Mesenchymal stem cell (in vitro differentiated cells and primary cell): ENCODE measurements at regions not wholly inside any gene's neighbourhood (a gene's known extent, or its start where the extent isn't known, plus 50 kb on each side); places are given as distances from the start of the nearest gene placed in this dataset.

ENCODE experiments used
- DNase-seq: peaks from one replicate; pipeline ENCODE4 v3.0.0-alpha.2; 2013
- H2AFZ ChIP-seq: one replicate; pipeline ENCODE4 v1.6.1; 2013; ENCODE audit warnings: low read depth, mild to moderate bottlenecking, control low read depth, inconsistent platforms, low read length, moderate library complexity
- H2AK5ac ChIP-seq: 2 replicates; pipeline ENCODE4 v1.6.1; 2013; ENCODE audit warnings: low read length, moderate library complexity, mild to moderate bottlenecking, inconsistent platforms; ENCODE audit not compliant: severe bottlenecking
- H2BK120ac ChIP-seq: one replicate; pipeline ENCODE4 v1.6.1; 2013; ENCODE audit warnings: low read depth, mild to moderate bottlenecking, inconsistent platforms, low read length, moderate library complexity
- H2BK12ac ChIP-seq, 2 experiments: one replicate each; pipeline ENCODE4 v1.6.1; 2013; ENCODE audit warnings: inconsistent platforms in 2 of 2, low read length in 2 of 2, mild to moderate bottlenecking in 2 of 2, moderate library complexity in 2 of 2, control low read depth in 1 of 2
- H2BK15ac ChIP-seq: one replicate; pipeline ENCODE4 v1.6.1; 2013; ENCODE audit warnings: mild to moderate bottlenecking, low read depth, inconsistent platforms; ENCODE audit not compliant: poor library complexity, severe bottlenecking
- H2BK5ac ChIP-seq: 2 replicates; pipeline ENCODE4 v1.6.1; 2013; ENCODE audit warnings: low read depth, mild to moderate bottlenecking, low read length, control low read depth, inconsistent platforms; ENCODE audit not compliant: poor library complexity, severe bottlenecking
- H3K14ac ChIP-seq, 2 experiments: one replicate each; pipeline ENCODE4 v1.6.1; 2013; ENCODE audit warnings: inconsistent platforms in 2 of 2, low read length in 2 of 2, control low read depth in 1 of 2, mild to moderate bottlenecking in 1 of 2, moderate library complexity in 1 of 2
- H3K18ac ChIP-seq, 2 experiments: one replicate each; pipeline ENCODE4 v1.6.1; 2013; ENCODE audit warnings: inconsistent platforms in 2 of 2, low read length in 2 of 2, control low read depth in 1 of 2, low read depth in 1 of 2, mild to moderate bottlenecking in 1 of 2
- H3K23ac ChIP-seq, 2 experiments: one replicate each; pipeline ENCODE4 v1.6.1; 2013; ENCODE audit warnings: inconsistent platforms in 2 of 2, low read length in 2 of 2, mild to moderate bottlenecking in 2 of 2, moderate library complexity in 2 of 2, control low read depth in 1 of 2
- H3K27ac ChIP-seq: 2 replicates; pipeline ENCODE4 v1.5.1; 2013; ENCODE audit warnings: mild to moderate bottlenecking, moderate library complexity, low read length, control low read depth, inconsistent platforms; ENCODE audit not compliant: poor library complexity, severe bottlenecking
- H3K27me3 ChIP-seq, 2 experiments: 2 replicates each; pipeline versions ENCODE4 v1.6.1 to v1.7.0; 2013; ENCODE audit warnings: low read length in 2 of 2, mild to moderate bottlenecking in 2 of 2, moderate library complexity in 2 of 2, control low read depth in 1 of 2, inconsistent platforms in 1 of 2; ENCODE audit not compliant: control insufficient read depth in 1 of 2, insufficient read depth in 1 of 2
- H3K36me3 ChIP-seq, 2 experiments: 2 replicates each; pipeline versions ENCODE4 v1.6.1 to v1.7.0; 2013; ENCODE audit warnings: low read length in 2 of 2, control low read depth in 1 of 2, inconsistent platforms in 1 of 2, low read depth in 1 of 2, mild to moderate bottlenecking in 1 of 2; ENCODE audit not compliant: insufficient read depth in 2 of 2, control insufficient read depth in 1 of 2
- H3K4ac ChIP-seq, 2 experiments: one replicate each; pipeline ENCODE4 v1.6.1; 2013; ENCODE audit warnings: inconsistent platforms in 2 of 2, low read length in 2 of 2, mild to moderate bottlenecking in 2 of 2, moderate library complexity in 2 of 2, control low read depth in 1 of 2, low read depth in 1 of 2
- H3K4me1 ChIP-seq: 2 replicates; pipeline ENCODE4 v1.6.1; 2013; ENCODE audit warnings: low read depth, low read length, control low read depth; ENCODE audit not compliant: control insufficient read depth, insufficient read depth
- H3K4me2 ChIP-seq: 2 replicates; pipeline ENCODE4 v1.6.1; 2013; ENCODE audit warnings: low read length, mild to moderate bottlenecking, inconsistent platforms; ENCODE audit not compliant: poor library complexity, severe bottlenecking
- H3K4me3 ChIP-seq, 2 experiments: 2 replicates each; pipeline versions ENCODE4 v1.5.1 to v1.7.0; 2013; ENCODE audit warnings: low read length in 2 of 2, mild to moderate bottlenecking in 2 of 2, control low read depth in 1 of 2, low read depth in 1 of 2; ENCODE audit not compliant: insufficient read depth in 1 of 2
- H3K79me1 ChIP-seq: replicated peaks from 2 replicates; pipeline ENCODE4 v1.6.1; 2013; ENCODE audit warnings: mild to moderate bottlenecking, control low read depth, low read length, inconsistent platforms; ENCODE audit not compliant: poor library complexity, severe bottlenecking
- H3K9ac ChIP-seq: 2 replicates; pipeline ENCODE4 v1.7.0; 2013; ENCODE audit warnings: mild to moderate bottlenecking, low read length, moderate library complexity
- H3K9me3 ChIP-seq: 2 replicates; pipeline ENCODE4 v1.7.0; 2013; ENCODE audit warnings: mild to moderate bottlenecking, low read length; ENCODE audit not compliant: control insufficient read depth
- H4K8ac ChIP-seq: one replicate; pipeline ENCODE4 v1.6.1; 2013; ENCODE audit warnings: inconsistent platforms, mild to moderate bottlenecking, low read length, moderate library complexity
- H4K91ac ChIP-seq: one replicate; pipeline ENCODE4 v1.6.1; 2013; ENCODE audit warnings: mild to moderate bottlenecking, low read length, inconsistent platforms
- WGBS: methylation state at CpG from one replicate; pipeline ENCODE4 v1.1.7; 2013; ENCODE audit warnings: mixed read lengths; 5-methylcytosine and 5-hydroxymethylcytosine counted together

GRCh38 chr7:142447762-142448161, 189.9 kb upstream of the PRSS58 start:
- 40% methylated on average over 1 of the region's 2 CpGs for WGBS
- H3K4me1 ChIP-seq = peaks cover 2% of the 10 kb centered on the region
- no peak overlapping the region for H3K9ac ChIP-seq
- no peak overlapping the region for H2AK5ac ChIP-seq
- no peak overlapping the region for H3K4me2 ChIP-seq
- H2BK120ac ChIP-seq = no peak overlapping the region
- H3K4ac ChIP-seq = no peak overlapping the region
- H3K4me3 ChIP-seq = no peak overlapping the region
- H3K23ac ChIP-seq = no peak overlapping the region
- H3K9me3 ChIP-seq = no peaks in the 10 kb centered on the region
- no peak overlapping the region for H2BK12ac ChIP-seq
- H4K8ac ChIP-seq = no peak overlapping the region
- DNase-seq = no peak
- H2BK5ac ChIP-seq = no peak overlapping the region
- peaks cover 0 to 1% of the 10 kb centered on the region in 2 experiments for H3K27me3 ChIP-seq
- H2AFZ ChIP-seq = no peak overlapping the region
- H4K91ac ChIP-seq = no peak overlapping the region
- H3K79me1 ChIP-seq = no peaks in the 10 kb centered on the region
- no peaks in the 10 kb centered on the region for H3K36me3 ChIP-seq
- H3K27ac ChIP-seq = no peak overlapping the region
- no peak overlapping the region for H2BK15ac ChIP-seq
- H3K18ac ChIP-seq = no peak overlapping the region
- H3K14ac ChIP-seq = no peak overlapping the region

GRCh38 chr7:142445019-142445686, 187.3 kb upstream of the PRSS58 start:
- peaks cover 5% of the 10 kb centered on the region for H3K4me1 ChIP-seq
- no peaks in the 10 kb centered on the region for H3K36me3 ChIP-seq
- no peak overlapping the region for H2AFZ ChIP-seq
- H4K91ac ChIP-seq = no peak overlapping the region
- H3K14ac ChIP-seq = no peak overlapping the region
- H3K9me3 ChIP-seq = no peaks in the 10 kb centered on the region
- no peak overlapping the region for H4K8ac ChIP-seq
- H2BK5ac ChIP-seq = no peak overlapping the region
- H2BK12ac ChIP-seq = no peak overlapping the region
- no peaks in the 10 kb centered on the region for H3K27me3 ChIP-seq
- no peak overlapping the region for H2AK5ac ChIP-seq
- no peak overlapping the region for H2BK120ac ChIP-seq
- H3K27ac ChIP-seq = no peak overlapping the region
- no peak overlapping the region for H2BK15ac ChIP-seq
- no peak overlapping the region for H3K4me3 ChIP-seq
- no peak overlapping the region for H3K9ac ChIP-seq
- 77% methylated on average over 7 of the region's 7 CpGs for WGBS
- DNase-seq = no peak
- H3K4ac ChIP-seq = no peak overlapping the region
- no peak overlapping the region for H3K18ac ChIP-seq
- no peak overlapping the region for H3K4me2 ChIP-seq
- no peak overlapping the region for H3K23ac ChIP-seq
- H3K79me1 ChIP-seq = no peaks in the 10 kb centered on the region

GRCh38 chr7:142443216-142444010, 185.6 kb upstream of the PRSS58 start:
- DNase-seq = peak; percentile 34
- Histone ChIP-seq H2BK5ac (no peak overlapping the region), H3K9ac (no peak overlapping the region), H3K23ac (no peak overlapping the region), H3K4me2 (no peak overlapping the region), H3K18ac (no peak overlapping the region), H3K36me3 (no peaks in the 10 kb centered on the region), H3K14ac (no peak overlapping the region), H3K4ac (no peak overlapping the region), H3K27me3 (no peaks in the 10 kb centered on the region), H3K27ac (no peak overlapping the region), H4K8ac (no peak overlapping the region), H2BK15ac (no peak overlapping the region), H3K79me1 (no peaks in the 10 kb centered on the region), H3K9me3 (no peaks in the 10 kb centered on the region), H2BK120ac (no peak overlapping the region), H2AFZ (peak overlapping the region; percentile 81), H3K4me1 (peaks cover 7% of the 10 kb centered on the region), H4K91ac (no peak overlapping the region), H3K4me3 (no peak overlapping the region), H2AK5ac (no peak overlapping the region), H2BK12ac (peak overlapping the region in 1 of 2 experiments; percentile 42)
- 8% methylated on average over 1 of the region's 5 CpGs for WGBS

- Histone ChIP-seq H3K23ac (no peak overlapping the region), H4K91ac (no peak overlapping the region), H2AFZ (no peak overlapping the region), H2AK5ac (no peak overlapping the region), H2BK120ac (no peak overlapping the region), H2BK5ac (no peak overlapping the region), H3K4me2 (no peak overlapping the region), H2BK15ac (no peak overlapping the region), H4K8ac (no peak overlapping the region), H3K14ac (no peak overlapping the region), H3K4me1 (peaks cover 7% of the 10 kb centered on the region), H2BK12ac (no peak overlapping the region), H3K79me1 (no peaks in the 10 kb centered on the region), H3K36me3 (no peaks in the 10 kb centered on the region), H3K9ac (no peak overlapping the region), H3K27ac (no peak overlapping the region), H3K9me3 (no peaks in the 10 kb centered on the region), H3K4ac (no peak overlapping the region), H3K27me3 (no peaks in the 10 kb centered on the region), H3K4me3 (no peak overlapping the region), H3K18ac (no peak overlapping the region)
- 100% methylated on average over 6 of the region's 6 CpGs for WGBS
- no peak for DNase-seq
Measured at GRCh38 chr7:142442396-142442795, 184.5 kb upstream of the PRSS58 start.
